ACC112 (cell line): ENCODE measurements at regions not wholly inside any gene's neighbourhood (a gene's known extent, or its start where the extent isn't known, plus 50 kb on each side); places are given as distances from the start of the nearest gene placed in this dataset.
A peak's percentile ranks its signal among the peaks of the same experiment; 100 is the strongest.
"Not testable (repeated sequence)": the region's sequence is repeated elsewhere in the genome, so short reads cannot be mapped to it uniquely, and the experiment has no call there.

Experiments used
- H2AFZ ChIP-seq: fragments of 200-600 bp; sonication (generic); one replicate; pipeline ENCODE4 v1.6.0; 2017; ENCODE audit warnings: antibody characterized with exemption, low read length; ENCODE audit not compliant: unreplicated experiment
- H3K27ac ChIP-seq: fragments of 200-600 bp; sonication (generic); 2 replicates; pipeline ENCODE4 v1.5.1; 2014; ENCODE audit warnings: low read depth, mild to moderate bottlenecking, antibody characterized with exemption, low read length, moderate library complexity
- H3K27me3 ChIP-seq: fragments of 200-600 bp; sonication (generic); 2 replicates; pipeline ENCODE4 v1.6.1; 2014; ENCODE audit warnings: mild to moderate bottlenecking, antibody characterized with exemption, low read length, moderate library complexity, mixed read lengths; ENCODE audit not compliant: insufficient read depth
- H3K36me3 ChIP-seq: fragments of 200-600 bp; sonication (generic); 2 replicates; pipeline ENCODE4 v1.6.1; 2016; ENCODE audit warnings: mild to moderate bottlenecking, antibody characterized with exemption, low read length, moderate library complexity, mixed read lengths; ENCODE audit not compliant: insufficient read depth
- H3K4me1 ChIP-seq: fragments of 200-600 bp; sonication (generic); one replicate; pipeline ENCODE4 v1.6.1; 2016; ENCODE audit warnings: low read length, mixed read lengths; ENCODE audit not compliant: insufficient read depth, unreplicated experiment, control insufficient read depth
- H3K4me3 ChIP-seq: fragments of 200-600 bp; sonication (generic); 2 replicates; pipeline ENCODE4 v1.5.1; 2014; ENCODE audit warnings: mild to moderate bottlenecking, low read depth, low read length
- H3K79me2 ChIP-seq: fragments of 200-600 bp; sonication (generic); one replicate; pipeline ENCODE4 v1.6.0; 2016; ENCODE audit warnings: low read length; ENCODE audit not compliant: control insufficient read depth, unreplicated experiment, insufficient read depth

GRCh38 chr13:28574617-28575142 is 79.8 kb upstream of the FLT1 start:
- no peak overlapping the region for H2AFZ ChIP-seq
- H3K79me2 ChIP-seq, result no peaks in the 10 kb centered on the region
- H3K36me3 ChIP-seq, result no peaks in the 10 kb centered on the region
- H3K27ac ChIP-seq, result peak overlapping the region; percentile 71
- H3K4me3 ChIP-seq, result no peak overlapping the region
- H3K4me1 ChIP-seq, result peaks cover 5% of the 10 kb centered on the region
- no peaks in the 10 kb centered on the region for H3K27me3 ChIP-seq

GRCh38 chr13:28573595-28574373 is 78.9 kb upstream of the FLT1 start:
- peak overlapping the region; percentile 71 for H3K27ac ChIP-seq
- no peaks in the 10 kb centered on the region for H3K36me3 ChIP-seq
- H2AFZ ChIP-seq, result no peak overlapping the region

DNA sequence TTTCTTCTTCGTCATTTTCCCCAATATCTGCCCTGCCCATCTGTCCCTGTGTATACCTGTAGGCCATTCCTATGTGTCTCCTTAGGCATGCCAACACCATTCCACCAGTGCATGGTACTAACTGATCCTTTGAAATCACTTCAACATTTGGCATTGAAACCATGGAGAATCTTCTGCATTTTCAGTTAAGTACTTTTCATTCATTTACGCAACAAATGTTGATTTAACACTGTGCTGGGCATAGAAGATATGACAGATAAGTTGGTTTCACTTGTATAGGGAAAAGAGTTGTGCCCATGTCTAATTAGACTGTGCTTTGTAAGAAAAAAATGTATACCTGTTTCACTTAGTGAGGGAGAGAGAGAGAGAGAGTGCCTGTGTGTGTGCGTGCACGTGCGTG is 77.9 kb upstream of the FLT1 start:
- Histone ChIP-seq H2AFZ (no peak overlapping the region), H3K27me3 (no peaks in the 10 kb centered on the region)

More at GRCh38 chr13:28573595-28574373, 78.9 kb upstream of the FLT1 start:
- H3K27me3 ChIP-seq, result no peaks in the 10 kb centered on the region
- no peak overlapping the region for H3K4me3 ChIP-seq
- H3K4me1 ChIP-seq, result peaks cover 5% of the 10 kb centered on the region
- no peaks in the 10 kb centered on the region for H3K79me2 ChIP-seq

GRCh38 chr13:28570356-28570755 is 75.4 kb upstream of the FLT1 start:
- H3K36me3 ChIP-seq, H3K79me2 ChIP-seq, H3K27ac ChIP-seq, H2AFZ ChIP-seq, H3K4me1 ChIP-seq, H3K4me3 ChIP-seq, H3K27me3 ChIP-seq: not testable (repeated sequence)

More for the DNA sequence above, 77.9 kb upstream of the FLT1 start:
- Histone ChIP-seq H3K36me3 (no peaks in the 10 kb centered on the region), H3K79me2 (no peaks in the 10 kb centered on the region), H3K27ac (no peak overlapping the region), H3K4me1 (peaks cover 5% of the 10 kb centered on the region), H3K4me3 (no peak overlapping the region)

DNA sequence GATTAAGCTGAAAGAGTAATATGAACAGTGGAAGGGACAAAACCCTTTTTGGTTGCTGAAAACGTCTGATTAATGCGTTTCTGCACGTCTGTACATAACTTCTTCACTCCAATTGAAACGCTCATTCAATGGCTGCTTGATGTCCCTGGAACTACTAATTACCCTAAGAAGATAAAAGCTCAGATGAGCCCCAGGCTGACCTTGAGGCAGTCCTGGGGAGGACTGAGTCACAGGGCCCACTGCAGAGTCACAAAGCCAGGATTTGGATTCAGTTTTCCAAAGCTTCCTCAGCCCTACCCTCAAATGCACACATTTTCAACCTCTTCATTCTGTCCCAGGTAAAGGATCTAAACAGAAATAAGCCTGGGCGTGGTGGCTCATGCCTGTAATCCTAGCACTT is 75.0 kb upstream of the FLT1 start:
- no peak overlapping the region for H2AFZ ChIP-seq
- H3K4me1 ChIP-seq, result peaks cover 5% of the 10 kb centered on the region
- H3K4me3 ChIP-seq, result no peak overlapping the region
- H3K27me3 ChIP-seq, result no peaks in the 10 kb centered on the region
- no peak overlapping the region for H3K27ac ChIP-seq
- H3K79me2 ChIP-seq, result no peaks in the 10 kb centered on the region
- no peaks in the 10 kb centered on the region for H3K36me3 ChIP-seq

- Histone ChIP-seq H2AFZ (no peak overlapping the region), H3K79me2 (no peaks in the 10 kb centered on the region), H3K27me3 (no peaks in the 10 kb centered on the region), H3K4me1 (no peaks in the 10 kb centered on the region), H3K4me3 (no peak overlapping the region), H3K36me3 (no peaks in the 10 kb centered on the region), H3K27ac (no peak overlapping the region)
Measured at GRCh38 chr13:28568286-28568685, 73.4 kb upstream of the FLT1 start.

DNA sequence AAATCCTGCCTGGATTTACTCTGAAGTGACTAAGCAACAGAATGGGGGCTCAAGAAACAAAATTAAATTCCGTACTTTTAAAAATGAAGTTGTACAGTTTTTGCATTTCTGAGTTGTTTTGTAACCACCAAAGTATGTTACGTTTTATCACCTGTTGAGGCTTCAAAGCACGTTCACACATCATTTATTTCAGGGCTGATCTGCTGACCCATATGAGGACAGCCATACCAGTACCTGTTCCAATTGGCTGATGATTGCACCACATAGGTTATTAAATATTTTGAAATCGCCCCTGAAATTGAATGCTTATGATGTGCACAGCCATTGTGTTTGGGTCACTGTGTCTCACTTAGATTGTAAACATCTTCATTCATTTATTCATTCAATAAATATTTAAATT is 72.0 kb upstream of the FLT1 start:
- H3K4me1 ChIP-seq, result no peaks in the 10 kb centered on the region

DNA sequence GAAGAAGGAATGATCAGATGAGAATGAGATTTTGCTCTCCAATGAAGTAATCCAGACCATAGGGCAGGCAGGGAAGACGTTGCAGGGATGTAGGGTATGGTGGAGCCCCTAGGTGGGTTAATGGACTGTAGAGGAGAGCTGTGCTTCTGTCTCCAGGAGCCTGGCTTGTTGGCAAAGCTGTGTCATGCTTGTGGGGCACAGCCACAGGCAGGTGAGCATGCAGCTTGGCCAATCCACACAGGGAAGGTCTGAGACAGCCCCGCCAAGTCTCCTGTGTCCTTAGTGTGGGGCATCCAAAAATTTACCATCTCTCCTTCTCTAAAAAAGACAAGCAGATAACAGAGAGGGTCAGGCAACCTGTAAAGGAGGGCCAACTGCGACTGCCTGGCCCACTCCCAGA is 71.4 kb upstream of the FLT1 start:
- Histone ChIP-seq H3K27me3 (no peaks in the 10 kb centered on the region), H2AFZ (no peak overlapping the region), H3K27ac (no peak overlapping the region), H3K79me2 (no peaks in the 10 kb centered on the region), H3K4me1 (no peaks in the 10 kb centered on the region), H3K36me3 (no peaks in the 10 kb centered on the region), H3K4me3 (no peak overlapping the region)

More for the DNA sequence above, 72.0 kb upstream of the FLT1 start:
- Histone ChIP-seq H2AFZ (no peak overlapping the region), H3K36me3 (no peaks in the 10 kb centered on the region), H3K27ac (no peak overlapping the region), H3K79me2 (no peaks in the 10 kb centered on the region), H3K27me3 (no peaks in the 10 kb centered on the region), H3K4me3 (no peak overlapping the region)

- Histone ChIP-seq H2AFZ (no peak overlapping the region), H3K4me1 (no peaks in the 10 kb centered on the region), H3K36me3 (no peaks in the 10 kb centered on the region), H3K27me3 (no peaks in the 10 kb centered on the region), H3K79me2 (no peaks in the 10 kb centered on the region), H3K27ac (no peak overlapping the region), H3K4me3 (no peak overlapping the region)
Measured at GRCh38 chr13:28564030-28564429, 69.1 kb upstream of the FLT1 start.

- Histone ChIP-seq H2AFZ (no peak overlapping the region), H3K27ac (no peak overlapping the region), H3K4me3 (no peak overlapping the region), H3K79me2 (no peaks in the 10 kb centered on the region), H3K36me3 (no peaks in the 10 kb centered on the region), H3K27me3 (no peaks in the 10 kb centered on the region), H3K4me1 (peaks cover 2% of the 10 kb centered on the region)
Measured at GRCh38 chr13:28563609-28564008, 68.7 kb upstream of the FLT1 start.

GRCh38 chr13:28560612-28561011 is 65.7 kb upstream of the FLT1 start:
- H3K79me2 ChIP-seq, result no peaks in the 10 kb centered on the region
- no peak overlapping the region for H2AFZ ChIP-seq
- H3K4me3 ChIP-seq, result no peak overlapping the region
- no peaks in the 10 kb centered on the region for H3K36me3 ChIP-seq
- peaks cover 12% of the 10 kb centered on the region for H3K4me1 ChIP-seq
- no peaks in the 10 kb centered on the region for H3K27me3 ChIP-seq
- H3K27ac ChIP-seq, result no peak overlapping the region
